OCI-LY7 (cell line): ENCODE measurements at regions not wholly inside any gene's neighbourhood (a gene's known extent, or its start where the extent isn't known, plus 50 kb on each side); places are given as distances from the start of the nearest gene placed in this dataset.

ENCODE experiments used
- CTCF ChIP-seq: fragments of 200-600 bp; sonication (generic); conservative IDR thresholded peaks from 2 replicates; pipeline ENCODE4 v1.5.1; 2014; ENCODE audit warnings: mild to moderate bottlenecking, antibody characterized with exemption, low read length, moderate library complexity, mixed read lengths
- EZH2phosphoT487 ChIP-seq: fragments of 200-600 bp; sonication (generic); IDR thresholded peaks from 2 replicates; pipeline ENCODE4 v1.6.1; 2018; ENCODE audit warnings: low read depth, borderline replicate concordance, mild to moderate bottlenecking, mixed run types, antibody characterized with exemption, low read length, moderate library complexity, mixed read lengths

- TF ChIP-seq CTCF (no peak), EZH2phosphoT487 (no peak)
Measured at GRCh38 chr2:184261331-184261730, 337.0 kb upstream of the ZNF804A start.
